ENCODE measurements at regions not wholly inside any gene's neighbourhood (a gene's known extent, or its start where the extent isn't known, plus 50 kb on each side); places are given as distances from the start of the nearest gene placed in this dataset.

DNA sequence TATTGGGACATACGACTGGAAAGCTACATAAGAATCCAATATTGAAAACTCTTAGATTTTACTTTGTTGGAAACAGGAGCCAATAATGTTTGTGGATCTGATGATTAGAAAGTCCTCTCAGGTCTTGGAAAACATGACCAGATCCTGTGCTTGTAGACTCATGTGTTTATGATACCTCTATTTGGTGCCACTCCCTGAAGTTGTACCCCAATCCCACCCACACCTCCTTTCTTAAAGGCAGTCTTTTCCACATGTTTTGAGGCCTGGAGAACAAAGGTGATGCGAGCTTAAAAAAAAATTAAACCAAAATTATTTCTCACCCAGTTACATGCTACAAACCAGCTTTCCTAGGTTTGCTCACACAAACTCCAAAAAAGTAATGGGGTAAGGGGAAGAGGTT lies 262.7 kb downstream of the PTTG2 start:
- Histone ChIP-seq H3K27me3 (no peaks in the 10 kb centered on the region), H3K4me3 (no peak overlapping the region), H3K36me3 (no peaks in the 10 kb centered on the region), H3K9me3 (no peaks in the 10 kb centered on the region), H3K4me1 (peaks cover 0 to 46% (median 21%) of the 10 kb centered on the region in 4 donors), H3K27ac (peak overlapping the region in 2 of 3 donors; percentile 81 to 82)
- ATAC-seq (peak in 1 of 4 donors; percentile 15), DNase-seq (no peak)
- no peak for TF ChIP-seq POLR2A (IDR thresholded peaks at IDR 0.05)
- WGBS (ENCODE audit: insufficient coverage, low coverage, low lambda C conversion rate, missing lambda C conversion rate) = 88% methylated on average over 2 of the region's 2 CpGs
- intact Hi-C loops (cut with DNase I) = no loop called here

DNA sequence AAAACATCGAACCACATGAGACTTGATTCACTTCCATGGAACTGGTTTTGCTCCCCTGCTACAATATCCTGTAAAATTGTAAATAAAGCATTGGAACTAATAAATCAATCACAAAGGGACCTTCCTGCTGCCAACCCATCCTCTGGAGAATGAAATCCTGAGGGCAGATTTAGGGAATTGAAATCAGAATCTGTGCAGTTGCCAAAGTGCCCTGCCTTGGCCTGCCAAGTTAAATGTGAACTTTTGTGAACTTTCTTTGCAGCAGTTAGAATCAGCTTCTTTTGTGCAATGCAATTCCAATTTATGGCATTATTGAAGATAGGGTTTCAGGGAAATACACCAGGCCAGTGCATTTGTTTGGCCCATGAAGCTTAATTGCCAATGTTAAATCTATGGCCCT lies 263.1 kb downstream of the PTTG2 start:
- peak in 1 of 3 donors; percentile 67 for DNase-seq
- no peaks in the 10 kb centered on the region for H3K27me3 ChIP-seq
- 0% methylated on average over 1 of the region's 1 CpG for WGBS (ENCODE audit: insufficient coverage, low coverage, low lambda C conversion rate, missing lambda C conversion rate)
- intact Hi-C loops (cut with DNase I) = no loop called here
- peak; percentile 69 to 79 (median 75) for ATAC-seq
- no peaks in the 10 kb centered on the region for H3K9me3 ChIP-seq
- H3K36me3 ChIP-seq = no peaks in the 10 kb centered on the region
- peak overlapping the region in 2 of 3 donors; percentile 5 to 34 for H3K4me3 ChIP-seq
- H3K4me1 ChIP-seq = peaks cover 0 to 46% (median 21%) of the 10 kb centered on the region in 4 donors
- TF ChIP-seq POLR2A (IDR thresholded peaks at IDR 0.05) = no peak
- TF ChIP-seq, protein P1, sequence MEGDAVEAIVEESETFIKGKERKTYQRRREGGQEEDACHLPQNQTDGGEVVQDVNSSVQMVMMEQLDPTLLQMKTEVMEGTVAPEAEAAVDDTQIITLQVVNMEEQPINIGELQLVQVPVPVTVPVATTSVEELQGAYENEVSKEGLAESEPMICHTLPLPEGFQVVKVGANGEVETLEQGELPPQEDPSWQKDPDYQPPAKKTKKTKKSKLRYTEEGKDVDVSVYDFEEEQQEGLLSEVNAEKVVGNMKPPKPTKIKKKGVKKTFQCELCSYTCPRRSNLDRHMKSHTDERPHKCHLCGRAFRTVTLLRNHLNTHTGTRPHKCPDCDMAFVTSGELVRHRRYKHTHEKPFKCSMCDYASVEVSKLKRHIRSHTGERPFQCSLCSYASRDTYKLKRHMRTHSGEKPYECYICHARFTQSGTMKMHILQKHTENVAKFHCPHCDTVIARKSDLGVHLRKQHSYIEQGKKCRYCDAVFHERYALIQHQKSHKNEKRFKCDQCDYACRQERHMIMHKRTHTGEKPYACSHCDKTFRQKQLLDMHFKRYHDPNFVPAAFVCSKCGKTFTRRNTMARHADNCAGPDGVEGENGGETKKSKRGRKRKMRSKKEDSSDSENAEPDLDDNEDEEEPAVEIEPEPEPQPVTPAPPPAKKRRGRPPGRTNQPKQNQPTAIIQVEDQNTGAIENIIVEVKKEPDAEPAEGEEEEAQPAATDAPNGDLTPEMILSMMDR (IDR thresholded peaks at IDR 0.05) = no peak
- peak overlapping the region in 2 of 3 donors; percentile 81 to 82 for H3K27ac ChIP-seq

DNA sequence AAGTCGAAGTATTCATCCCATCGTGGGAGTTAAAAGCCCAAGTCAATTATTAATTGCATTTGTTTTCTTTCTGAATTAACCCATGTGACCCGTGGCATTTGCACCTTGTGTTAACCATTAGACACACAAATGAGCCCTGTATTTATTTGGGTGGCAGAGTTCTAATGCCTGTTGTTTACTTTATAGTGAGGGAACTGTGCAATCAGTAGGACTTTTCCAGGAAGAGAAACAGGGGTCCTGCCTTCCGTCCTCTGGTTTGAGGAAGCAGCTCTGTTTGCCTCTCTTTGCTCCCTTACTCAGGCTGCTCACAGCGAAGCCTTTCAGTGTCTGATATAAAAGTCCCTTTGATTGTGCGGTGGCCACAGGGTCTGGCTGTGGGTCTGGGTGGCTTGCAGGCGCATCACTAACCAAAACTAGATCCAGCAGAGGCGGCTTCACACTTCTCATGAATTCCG lies 263.6 kb downstream of the PTTG2 start:
- Histone ChIP-seq H3K4me1 (peaks cover 0 to 46% (median 21%) of the 10 kb centered on the region in 4 donors), H3K4me3 (peak overlapping the region in 2 of 3 donors; percentile 12 to 34), H3K27ac (peak overlapping the region; percentile 65 to 82 (median 81)), H3K36me3 (no peaks in the 10 kb centered on the region), H3K9me3 (no peaks in the 10 kb centered on the region), H3K27me3 (no peaks in the 10 kb centered on the region)
- 20% methylated on average over 7 of the region's 9 CpGs for WGBS (ENCODE audit: insufficient coverage, low coverage, low lambda C conversion rate, missing lambda C conversion rate)
- intact Hi-C loops (cut with DNase I) = no loop called here
- peak in 2 of 3 donors; percentile 25 to 52 for DNase-seq
- peak; percentile 80 to 88 (median 85) for ATAC-seq
- TF ChIP-seq, protein P1 (IDR thresholded peaks at IDR 0.05) = no peak

DNA sequence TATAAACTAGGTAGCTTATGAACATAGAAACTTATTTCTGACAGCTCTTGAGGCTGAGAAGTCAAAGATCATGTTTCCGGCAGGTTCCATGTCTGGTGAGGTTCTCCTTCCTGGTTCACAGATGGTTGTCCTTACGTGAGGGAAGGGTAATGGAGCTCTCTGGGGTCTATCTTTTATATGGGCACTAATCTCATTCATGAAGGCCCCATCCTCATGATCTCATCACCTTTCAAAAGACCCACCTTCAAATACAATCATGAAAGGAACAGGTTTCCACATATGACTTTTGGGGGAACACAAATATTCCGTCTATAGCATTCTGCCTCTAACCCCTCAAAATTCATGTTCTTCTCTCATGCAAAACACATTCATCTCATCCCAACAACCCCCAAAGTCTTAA lies 264.7 kb downstream of the PTTG2 start:
- DNase-seq = no peak
- H3K4me3 ChIP-seq = no peak overlapping the region
- TF ChIP-seq POLR2A (IDR thresholded peaks at IDR 0.05) = no peak
- TF ChIP-seq, protein P1 (IDR thresholded peaks at IDR 0.05) = no peak
- 83% methylated on average over 3 of the region's 3 CpGs for WGBS (ENCODE audit: insufficient coverage, low coverage, low lambda C conversion rate, missing lambda C conversion rate)
- H3K27ac ChIP-seq = peak overlapping the region in 2 of 3 donors; percentile 81 to 82
- H3K36me3 ChIP-seq = no peaks in the 10 kb centered on the region
- intact Hi-C loops (cut with DNase I) = no loop called here
- no peak for ATAC-seq
- peaks cover 0 to 46% (median 21%) of the 10 kb centered on the region in 4 donors for H3K4me1 ChIP-seq
- H3K9me3 ChIP-seq = no peaks in the 10 kb centered on the region
- no peaks in the 10 kb centered on the region for H3K27me3 ChIP-seq

DNA sequence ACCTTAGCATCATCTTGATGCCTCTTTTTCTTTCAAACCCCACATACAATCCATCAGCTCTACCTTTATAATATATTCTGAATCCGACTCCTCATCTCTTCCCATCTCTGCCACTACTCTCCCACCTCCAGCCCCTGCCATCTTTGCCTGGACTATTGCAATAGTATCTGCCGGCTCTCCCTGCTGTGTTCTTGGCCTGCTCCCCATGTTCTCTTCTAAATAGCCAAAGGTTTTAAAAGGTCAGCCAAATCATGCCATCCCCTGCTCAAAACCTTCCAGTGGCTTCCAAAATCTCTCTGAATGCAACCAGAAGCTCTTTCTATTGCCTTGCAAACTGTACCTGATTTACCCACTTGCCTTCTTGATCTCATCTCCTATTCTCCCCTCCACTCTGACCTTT lies 266.0 kb downstream of the PTTG2 start:
- no peak for TF ChIP-seq POLR2A (IDR thresholded peaks at IDR 0.05)
- TF ChIP-seq, protein P1 (IDR thresholded peaks at IDR 0.05) = no peak
- Histone ChIP-seq H3K9me3 (no peaks in the 10 kb centered on the region), H3K4me3 (no peak overlapping the region), H3K27ac (peak overlapping the region in 2 of 3 donors; percentile 20 to 81), H3K4me1 (peaks cover 0 to 46% (median 23%) of the 10 kb centered on the region in 4 donors), H3K27me3 (no peaks in the 10 kb centered on the region), H3K36me3 (no peaks in the 10 kb centered on the region)
- DNase-seq (peak in 1 of 3 donors; percentile 73), ATAC-seq (peak; percentile 29 to 70 (median 62))
- intact Hi-C loops (cut with DNase I) = no loop called here
- 29% methylated on average over 2 of the region's 2 CpGs for WGBS (ENCODE audit: insufficient coverage, low coverage, low lambda C conversion rate, missing lambda C conversion rate)

Measured in right lobe of liver (tissue), 6 donors.